HL-60 (cell line): ENCODE measurements at regions not wholly inside any gene's neighbourhood (a gene's known extent, or its start where the extent isn't known, plus 50 kb on each side); places are given as distances from the start of the nearest gene placed in this dataset.
"Not testable (repeated sequence)": the region's sequence is repeated elsewhere in the genome, so short reads cannot be mapped to it uniquely, and the experiment has no call there.

Experiments
- DNase-seq, 2 experiments: peaks; one replicate each; pipeline ENCODE4 v3.0.0-alpha.2; 2010 to 2020; ENCODE audit warnings: low read depth in 1 of 2, low spot score in 1 of 2
- H3K27ac ChIP-seq: fragments of 250-450 bp; sonication (Bioruptor Pico); replicated peaks from 2 replicates; pipeline ENCODE4 v1.5.1; 2020; ENCODE audit warnings: mild to moderate bottlenecking, moderate library complexity
- H3K27me3 ChIP-seq: fragments of 250-450 bp; sonication (Bioruptor Pico); 2 replicates; pipeline ENCODE4 v1.5.1; 2021; ENCODE audit warnings: mild to moderate bottlenecking, moderate library complexity; ENCODE audit not compliant: insufficient read depth, poor library complexity, severe bottlenecking
- H3K4me3 ChIP-seq: replicated peaks from 2 replicates; pipeline ENCODE4 v1.5.1; 2011; ENCODE audit warnings: mild to moderate bottlenecking, control low read depth, low read length; ENCODE audit not compliant: insufficient read depth
- CTCF ChIP-seq: IDR thresholded peaks from one replicate; pipeline ENCODE4 v1.5.1; 2011; ENCODE audit warnings: low read length, control low read depth, inconsistent platforms; ENCODE audit not compliant: insufficient read depth
- GABPA ChIP-seq: IDR thresholded peaks from 2 replicates; pipeline ENCODE4 v1.6.1; 2012; ENCODE audit warnings: low read depth
- POLR2AphosphoS5 ChIP-seq: IDR thresholded peaks from 2 replicates; pipeline ENCODE4 v1.6.1; 2012; ENCODE audit warnings: low read depth
- SPI1 ChIP-seq: IDR thresholded peaks from 2 replicates; pipeline ENCODE4 v1.6.1; 2012; ENCODE audit warnings: low read depth, mild to moderate bottlenecking, borderline replicate concordance
- TF ChIP-seq, protein P1 (sequence below): IDR thresholded peaks from 2 replicates; pipeline ENCODE4 v1.6.1; 2012; ENCODE audit warnings: low read depth; ENCODE audit not compliant: insufficient replicate concordance

- no peak overlapping the region for H3K4me3 ChIP-seq
- no peak for DNase-seq
- no peak for TF ChIP-seq GABPA
- no peak for TF ChIP-seq CTCF
- H3K27ac ChIP-seq: no peak overlapping the region
- H3K27me3 ChIP-seq: no peaks in the 10 kb centered on the region
These were observed 549.0 kb upstream of the GRID2 start for GRCh38 chr4:91754716-91755115.

- no peaks in the 10 kb centered on the region for H3K27me3 ChIP-seq
- TF ChIP-seq SPI1: no peak
- no peak for TF ChIP-seq POLR2AphosphoS5
- TF ChIP-seq GABPA: no peak
- TF ChIP-seq CTCF: no peak
- TF ChIP-seq, protein P1, sequence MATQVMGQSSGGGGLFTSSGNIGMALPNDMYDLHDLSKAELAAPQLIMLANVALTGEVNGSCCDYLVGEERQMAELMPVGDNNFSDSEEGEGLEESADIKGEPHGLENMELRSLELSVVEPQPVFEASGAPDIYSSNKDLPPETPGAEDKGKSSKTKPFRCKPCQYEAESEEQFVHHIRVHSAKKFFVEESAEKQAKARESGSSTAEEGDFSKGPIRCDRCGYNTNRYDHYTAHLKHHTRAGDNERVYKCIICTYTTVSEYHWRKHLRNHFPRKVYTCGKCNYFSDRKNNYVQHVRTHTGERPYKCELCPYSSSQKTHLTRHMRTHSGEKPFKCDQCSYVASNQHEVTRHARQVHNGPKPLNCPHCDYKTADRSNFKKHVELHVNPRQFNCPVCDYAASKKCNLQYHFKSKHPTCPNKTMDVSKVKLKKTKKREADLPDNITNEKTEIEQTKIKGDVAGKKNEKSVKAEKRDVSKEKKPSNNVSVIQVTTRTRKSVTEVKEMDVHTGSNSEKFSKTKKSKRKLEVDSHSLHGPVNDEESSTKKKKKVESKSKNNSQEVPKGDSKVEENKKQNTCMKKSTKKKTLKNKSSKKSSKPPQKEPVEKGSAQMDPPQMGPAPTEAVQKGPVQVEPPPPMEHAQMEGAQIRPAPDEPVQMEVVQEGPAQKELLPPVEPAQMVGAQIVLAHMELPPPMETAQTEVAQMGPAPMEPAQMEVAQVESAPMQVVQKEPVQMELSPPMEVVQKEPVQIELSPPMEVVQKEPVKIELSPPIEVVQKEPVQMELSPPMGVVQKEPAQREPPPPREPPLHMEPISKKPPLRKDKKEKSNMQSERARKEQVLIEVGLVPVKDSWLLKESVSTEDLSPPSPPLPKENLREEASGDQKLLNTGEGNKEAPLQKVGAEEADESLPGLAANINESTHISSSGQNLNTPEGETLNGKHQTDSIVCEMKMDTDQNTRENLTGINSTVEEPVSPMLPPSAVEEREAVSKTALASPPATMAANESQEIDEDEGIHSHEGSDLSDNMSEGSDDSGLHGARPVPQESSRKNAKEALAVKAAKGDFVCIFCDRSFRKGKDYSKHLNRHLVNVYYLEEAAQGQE: no peak
- H3K4me3 ChIP-seq: no peak overlapping the region
- no peak for DNase-seq
- H3K27ac ChIP-seq: no peak overlapping the region
These were observed 545.3 kb upstream of the GRID2 start for GRCh38 chr4:91758487-91758886.

- no peak for TF ChIP-seq GABPA
- TF ChIP-seq SPI1: no peak
- no peak for TF ChIP-seq POLR2AphosphoS5
- TF ChIP-seq CTCF: no peak
- TF ChIP-seq, protein P1: no peak
- DNase-seq: no peak
- no peaks in the 10 kb centered on the region for H3K27me3 ChIP-seq
- H3K4me3 ChIP-seq: no peak overlapping the region
- H3K27ac ChIP-seq: no peak overlapping the region
These were observed 539.7 kb upstream of the GRID2 start for GRCh38 chr4:91764085-91764484.

GRCh38 chr4:91769912-91770311 lies 533.9 kb upstream of the GRID2 start:
- Histone ChIP-seq H3K27ac (no peak overlapping the region), H3K4me3 (no peak overlapping the region), H3K27me3 (no peaks in the 10 kb centered on the region)
- TF ChIP-seq GABPA: no peak
- no peak for DNase-seq

DNA sequence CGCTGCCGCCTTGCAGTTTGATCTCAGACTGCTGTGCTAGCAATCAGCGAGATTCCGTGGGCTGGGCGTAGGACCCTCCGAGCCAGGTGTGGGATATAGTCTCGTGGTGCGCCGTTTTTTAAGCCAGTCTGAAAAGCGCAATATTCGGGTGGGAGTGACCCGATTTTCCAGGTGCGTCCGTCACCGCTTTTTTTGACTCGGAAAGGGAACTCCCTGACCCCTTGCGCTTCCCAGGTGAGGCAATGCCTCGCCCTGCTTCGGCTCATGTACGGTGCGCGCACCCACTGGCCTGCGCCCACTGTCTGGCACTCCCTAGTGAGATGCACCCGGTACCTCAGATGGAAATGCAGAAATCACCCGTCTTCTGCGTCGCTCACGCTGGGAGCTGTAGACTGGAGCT lies 512.1 kb upstream of the GRID2 start:
- H3K27me3 ChIP-seq, H3K27ac ChIP-seq, H3K4me3 ChIP-seq, DNase-seq: not testable (repeated sequence)
